WTC11 (cell line): ENCODE measurements at regions not wholly inside any gene's neighbourhood (a gene's known extent, or its start where the extent isn't known, plus 50 kb on each side); places are given as distances from the start of the nearest gene placed in this dataset.

Experiments
- ATAC-seq: fragments of 200-7000 bp; cut with Tn5 transposase; 2 replicates; pipeline ENCODE4 v1.10.0; 2021; ENCODE audit warnings: mild to moderate bottlenecking, moderate library complexity
- CTCF ChIA-PET: fragments of 300-600 bp; sonication (Branson Sonifier 250); formaldehyde crosslinking; loops from one replicate; lab custom pipeline; 2021; ENCODE audit warnings: antibody characterized with exemption; lab: Charles Lee
- POLR2A ChIA-PET: fragments of 350-600 bp; sonication (Branson Sonifier 250); formaldehyde crosslinking; loops from one replicate; lab custom pipeline; 2021; ENCODE audit warnings: antibody characterized with exemption; lab: Charles Lee
- DNase-seq: peaks from one replicate; pipeline ENCODE4 v3.0.0; 2021; ENCODE audit warnings: low spot score
- H3K27ac Mint-ChIP-seq: 2 replicates; pipeline ENCODE4 v1.8.0; 2021; ENCODE audit warnings: mixed read lengths
- H3K27me3 Mint-ChIP-seq: 2 replicates; pipeline ENCODE4 v1.8.0; 2021; ENCODE audit warnings: low read depth, mild to moderate bottlenecking, moderate library complexity, mixed read lengths
- H3K36me3 Mint-ChIP-seq: 2 replicates; pipeline ENCODE4 v1.8.0; 2021; ENCODE audit warnings: mixed read lengths
- H3K4me1 Mint-ChIP-seq: 2 replicates; pipeline ENCODE4 v1.8.0; 2022; ENCODE audit warnings: mixed read lengths
- H3K4me3 Mint-ChIP-seq: 2 replicates; pipeline ENCODE4 v1.8.0; 2021; ENCODE audit warnings: mild to moderate bottlenecking, moderate library complexity, mixed read lengths
- H3K9me3 Mint-ChIP-seq: 2 replicates; pipeline ENCODE4 v1.8.0; 2021; ENCODE audit warnings: mixed read lengths
- CBFB ChIP-seq: sonication (generic); formaldehyde crosslinking; IDR thresholded peaks from 2 replicates; pipeline ENCODE4 v1.8.1; 2022; ENCODE audit warnings: mild to moderate bottlenecking, low read depth, missing genetic modification reagents
- EMX1 ChIP-seq: fragments of 250-450 bp; sonication (Bioruptor Pico); IDR thresholded peaks from 2 replicates; pipeline ENCODE4 v1.8.0; 2021; ENCODE audit warnings: mild to moderate bottlenecking
- JUN ChIP-seq: sonication (generic); formaldehyde crosslinking; IDR thresholded peaks from 2 replicates; pipeline ENCODE4 v1.8.0; 2023; ENCODE audit warnings: mild to moderate bottlenecking, missing genetic modification reagents
- MXD4 ChIP-seq: fragments of 250-450 bp; sonication (Bioruptor Pico); IDR thresholded peaks from 2 replicates; pipeline ENCODE4 v1.8.0; 2021; ENCODE audit warnings: mild to moderate bottlenecking, moderate library complexity, borderline replicate concordance
- MYBL2 ChIP-seq: sonication (generic); formaldehyde crosslinking; IDR thresholded peaks from 2 replicates; pipeline ENCODE4 v1.8.1; 2023; ENCODE audit warnings: mild to moderate bottlenecking, moderate library complexity, missing genetic modification reagents
- NR1H2 ChIP-seq: sonication (generic); formaldehyde crosslinking; IDR thresholded peaks from 2 replicates; pipeline ENCODE4 v1.9.0; 2021; ENCODE audit warnings: mild to moderate bottlenecking, moderate library complexity, missing genetic modification reagents
- OVOL2 ChIP-seq: fragments of 250-450 bp; sonication (Bioruptor Pico); IDR thresholded peaks from 2 replicates; pipeline ENCODE4 v1.9.0; 2021; ENCODE audit warnings: mild to moderate bottlenecking, borderline replicate concordance
- TEAD4 ChIP-seq: sonication (generic); formaldehyde crosslinking; IDR thresholded peaks from 2 replicates; pipeline ENCODE4 v1.8.0; 2022; ENCODE audit warnings: mild to moderate bottlenecking, missing genetic modification reagents
- ZBTB21 ChIP-seq: sonication (generic); formaldehyde crosslinking; IDR thresholded peaks from 2 replicates; pipeline ENCODE4 v1.8.1; 2023; ENCODE audit warnings: mild to moderate bottlenecking, missing genetic modification reagents, borderline replicate concordance
- ZNF138 ChIP-seq: sonication (generic); formaldehyde crosslinking; conservative IDR thresholded peaks from 2 replicates; pipeline ENCODE4 v1.8.1; 2022; ENCODE audit warnings: mild to moderate bottlenecking, moderate library complexity, missing genetic modification reagents
- ZNF263 ChIP-seq: sonication (generic); formaldehyde crosslinking; IDR thresholded peaks from 2 replicates; pipeline ENCODE4 v1.8.1; 2022; ENCODE audit warnings: low read depth, mild to moderate bottlenecking, moderate library complexity, missing genetic modification reagents
- ZNF317 ChIP-seq: sonication (generic); formaldehyde crosslinking; IDR thresholded peaks from 2 replicates; pipeline ENCODE4 v1.8.1; 2023; ENCODE audit warnings: low read depth, mild to moderate bottlenecking, moderate library complexity, missing genetic modification reagents, borderline replicate concordance
- ZNF416 ChIP-seq: fragments of 250-450 bp; sonication (Bioruptor Pico); IDR thresholded peaks from 2 replicates; pipeline ENCODE4 v1.9.0; 2021; ENCODE audit warnings: mild to moderate bottlenecking, inconsistent platforms
- TF ChIP-seq, protein P1 (sequence below): fragments of 250-450 bp; sonication (Bioruptor Pico); IDR thresholded peaks from 2 replicates; pipeline ENCODE4 v2.1.2; 2022; ENCODE audit warnings: mild to moderate bottlenecking, moderate library complexity
- TF ChIP-seq, protein P2 (sequence below): sonication (generic); formaldehyde crosslinking; IDR thresholded peaks from 2 replicates; pipeline ENCODE4 v1.8.0; 2022; ENCODE audit warnings: mild to moderate bottlenecking, missing genetic modification reagents
- TF ChIP-seq, protein P3 (sequence below): sonication (generic); formaldehyde crosslinking; IDR thresholded peaks from 2 replicates; pipeline ENCODE4 v1.8.1; 2022; ENCODE audit warnings: low read depth, mild to moderate bottlenecking, moderate library complexity, missing genetic modification reagents, borderline replicate concordance
- TF ChIP-seq, protein P4 (sequence below): fragments of 250-450 bp; sonication (Bioruptor Pico); IDR thresholded peaks from 2 replicates; pipeline ENCODE4 v1.8.0; 2021; ENCODE audit warnings: mild to moderate bottlenecking
- TF ChIP-seq, protein P5 (sequence below): sonication (generic); formaldehyde crosslinking; IDR thresholded peaks from 2 replicates; pipeline ENCODE4 v1.8.1; 2023; ENCODE audit warnings: mild to moderate bottlenecking, missing genetic modification reagents, moderate library complexity
- TF ChIP-seq, protein P6 (sequence below): sonication (generic); formaldehyde crosslinking; IDR thresholded peaks from 2 replicates; pipeline ENCODE4 v1.8.1; 2023; ENCODE audit warnings: mild to moderate bottlenecking, missing genetic modification reagents
- TF ChIP-seq, protein P7 (sequence below): sonication (generic); formaldehyde crosslinking; IDR thresholded peaks from 2 replicates; pipeline ENCODE4 v1.8.1; 2023; ENCODE audit warnings: mild to moderate bottlenecking, missing genetic modification reagents, moderate library complexity
- TF ChIP-seq, protein P8 (sequence below): sonication (generic); formaldehyde crosslinking; IDR thresholded peaks from 2 replicates; pipeline ENCODE4 v1.8.0; 2023; ENCODE audit warnings: mild to moderate bottlenecking, missing genetic modification reagents
- TF ChIP-seq, protein P9 (sequence below): fragments of 250-450 bp; sonication (Bioruptor Pico); IDR thresholded peaks from 2 replicates; pipeline ENCODE4 v1.9.0; 2021; ENCODE audit warnings: mild to moderate bottlenecking

DNA sequence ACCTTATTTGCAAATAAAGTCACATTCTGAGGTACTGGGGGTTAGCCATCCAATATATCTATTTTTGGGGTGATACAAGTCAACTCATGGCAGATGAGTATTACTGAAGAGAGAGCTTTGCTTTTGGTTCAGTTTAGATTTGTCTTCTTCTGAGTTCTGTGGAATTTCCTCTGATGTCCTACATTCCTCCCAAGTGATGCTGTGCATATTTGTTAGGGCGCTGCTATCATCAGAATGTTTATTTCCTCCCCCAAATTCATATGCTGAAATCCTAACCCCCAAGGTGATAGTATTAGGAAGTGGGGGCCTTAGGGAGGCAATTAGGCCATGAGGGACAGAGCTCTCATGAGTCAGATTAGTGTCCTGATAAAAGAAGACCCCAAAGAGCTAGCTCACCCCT, 96.2 kb upstream of the WLS start:
- no peaks in the 10 kb centered on the region for H3K9me3 Mint-ChIP-seq
- H3K4me1 Mint-ChIP-seq, result no peaks in the 10 kb centered on the region
- H3K36me3 Mint-ChIP-seq, result no peaks in the 10 kb centered on the region
- POLR2A ChIA-PET, result no interaction called here
- H3K27me3 Mint-ChIP-seq, result no peaks in the 10 kb centered on the region; the same call in 1 of the 2 replicates
- DNase-seq (no peak), ATAC-seq (no peak)
- CTCF ChIA-PET, result no interaction called here
- TF ChIP-seq ZNF416 (CRISPR knock-in tag) (no peak), NR1H2 (CRISPR knock-in tag) (no peak), CBFB (CRISPR knock-in tag) (no peak), ZNF317 (CRISPR knock-in tag) (no peak), OVOL2 (CRISPR knock-in tag) (no peak), JUN (no peak)
- TF ChIP-seq, protein P1, sequence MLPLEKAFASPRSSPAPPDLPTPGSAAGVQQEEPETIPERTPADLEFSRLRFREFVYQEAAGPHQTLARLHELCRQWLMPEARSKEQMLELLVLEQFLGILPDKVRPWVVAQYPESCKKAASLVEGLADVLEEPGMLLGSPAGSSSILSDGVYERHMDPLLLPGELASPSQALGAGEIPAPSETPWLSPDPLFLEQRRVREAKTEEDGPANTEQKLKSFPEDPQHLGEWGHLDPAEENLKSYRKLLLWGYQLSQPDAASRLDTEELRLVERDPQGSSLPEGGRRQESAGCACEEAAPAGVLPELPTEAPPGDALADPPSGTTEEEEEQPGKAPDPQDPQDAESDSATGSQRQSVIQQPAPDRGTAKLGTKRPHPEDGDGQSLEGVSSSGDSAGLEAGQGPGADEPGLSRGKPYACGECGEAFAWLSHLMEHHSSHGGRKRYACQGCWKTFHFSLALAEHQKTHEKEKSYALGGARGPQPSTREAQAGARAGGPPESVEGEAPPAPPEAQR (CRISPR knock-in tag), result no peak
- TF ChIP-seq, protein P2, sequence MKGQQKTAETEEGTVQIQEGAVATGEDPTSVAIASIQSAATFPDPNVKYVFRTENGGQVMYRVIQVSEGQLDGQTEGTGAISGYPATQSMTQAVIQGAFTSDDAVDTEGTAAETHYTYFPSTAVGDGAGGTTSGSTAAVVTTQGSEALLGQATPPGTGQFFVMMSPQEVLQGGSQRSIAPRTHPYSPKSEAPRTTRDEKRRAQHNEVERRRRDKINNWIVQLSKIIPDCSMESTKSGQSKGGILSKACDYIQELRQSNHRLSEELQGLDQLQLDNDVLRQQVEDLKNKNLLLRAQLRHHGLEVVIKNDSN (CRISPR knock-in tag), result no peak
- TF ChIP-seq, protein P3, sequence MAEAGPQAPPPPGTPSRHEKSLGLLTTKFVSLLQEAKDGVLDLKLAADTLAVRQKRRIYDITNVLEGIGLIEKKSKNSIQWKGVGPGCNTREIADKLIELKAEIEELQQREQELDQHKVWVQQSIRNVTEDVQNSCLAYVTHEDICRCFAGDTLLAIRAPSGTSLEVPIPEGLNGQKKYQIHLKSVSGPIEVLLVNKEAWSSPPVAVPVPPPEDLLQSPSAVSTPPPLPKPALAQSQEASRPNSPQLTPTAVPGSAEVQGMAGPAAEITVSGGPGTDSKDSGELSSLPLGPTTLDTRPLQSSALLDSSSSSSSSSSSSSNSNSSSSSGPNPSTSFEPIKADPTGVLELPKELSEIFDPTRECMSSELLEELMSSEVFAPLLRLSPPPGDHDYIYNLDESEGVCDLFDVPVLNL, result no peak
- no peak overlapping the region for H3K27ac Mint-ChIP-seq
- H3K4me3 Mint-ChIP-seq, result no peak overlapping the region

DNA sequence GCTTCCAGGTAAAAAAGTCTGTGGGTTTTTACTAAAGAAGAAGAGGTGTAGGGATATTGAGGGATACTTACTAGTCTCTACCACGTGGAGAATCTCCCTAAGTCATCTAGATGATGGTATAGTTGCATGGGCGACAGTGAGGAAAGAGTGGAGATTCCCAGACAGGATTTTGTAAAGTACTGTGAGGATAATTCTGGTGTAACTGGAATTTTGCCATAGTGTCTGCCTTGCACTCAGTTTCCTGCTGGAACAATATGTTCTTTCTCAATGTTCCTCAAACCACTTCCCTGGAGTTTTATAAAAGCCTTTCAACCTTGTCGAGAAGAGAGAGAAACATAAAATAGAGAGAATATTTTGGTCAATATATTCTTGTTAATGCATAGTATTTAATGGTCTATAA, 95.1 kb upstream of the WLS start:
- no peaks in the 10 kb centered on the region for H3K4me1 Mint-ChIP-seq
- no peaks in the 10 kb centered on the region for H3K9me3 Mint-ChIP-seq
- H3K27me3 Mint-ChIP-seq, result no peaks in the 10 kb centered on the region; the same call in 1 of the 2 replicates
- CTCF ChIA-PET, result no interaction called here
- ATAC-seq, result no peak
- POLR2A ChIA-PET, result no interaction called here
- no peaks in the 10 kb centered on the region for H3K36me3 Mint-ChIP-seq
- TF ChIP-seq EMX1 (CRISPR knock-in tag) (no peak), ZNF416 (CRISPR knock-in tag) (no peak), NR1H2 (CRISPR knock-in tag) (no peak)
- TF ChIP-seq, protein P4, sequence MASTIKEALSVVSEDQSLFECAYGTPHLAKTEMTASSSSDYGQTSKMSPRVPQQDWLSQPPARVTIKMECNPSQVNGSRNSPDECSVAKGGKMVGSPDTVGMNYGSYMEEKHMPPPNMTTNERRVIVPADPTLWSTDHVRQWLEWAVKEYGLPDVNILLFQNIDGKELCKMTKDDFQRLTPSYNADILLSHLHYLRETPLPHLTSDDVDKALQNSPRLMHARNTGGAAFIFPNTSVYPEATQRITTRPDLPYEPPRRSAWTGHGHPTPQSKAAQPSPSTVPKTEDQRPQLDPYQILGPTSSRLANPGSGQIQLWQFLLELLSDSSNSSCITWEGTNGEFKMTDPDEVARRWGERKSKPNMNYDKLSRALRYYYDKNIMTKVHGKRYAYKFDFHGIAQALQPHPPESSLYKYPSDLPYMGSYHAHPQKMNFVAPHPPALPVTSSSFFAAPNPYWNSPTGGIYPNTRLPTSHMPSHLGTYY (CRISPR knock-in tag), result no peak
- TF ChIP-seq, protein P5, sequence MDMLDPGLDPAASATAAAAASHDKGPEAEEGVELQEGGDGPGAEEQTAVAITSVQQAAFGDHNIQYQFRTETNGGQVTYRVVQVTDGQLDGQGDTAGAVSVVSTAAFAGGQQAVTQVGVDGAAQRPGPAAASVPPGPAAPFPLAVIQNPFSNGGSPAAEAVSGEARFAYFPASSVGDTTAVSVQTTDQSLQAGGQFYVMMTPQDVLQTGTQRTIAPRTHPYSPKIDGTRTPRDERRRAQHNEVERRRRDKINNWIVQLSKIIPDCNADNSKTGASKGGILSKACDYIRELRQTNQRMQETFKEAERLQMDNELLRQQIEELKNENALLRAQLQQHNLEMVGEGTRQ, result no peak
- TF ChIP-seq, protein P6, sequence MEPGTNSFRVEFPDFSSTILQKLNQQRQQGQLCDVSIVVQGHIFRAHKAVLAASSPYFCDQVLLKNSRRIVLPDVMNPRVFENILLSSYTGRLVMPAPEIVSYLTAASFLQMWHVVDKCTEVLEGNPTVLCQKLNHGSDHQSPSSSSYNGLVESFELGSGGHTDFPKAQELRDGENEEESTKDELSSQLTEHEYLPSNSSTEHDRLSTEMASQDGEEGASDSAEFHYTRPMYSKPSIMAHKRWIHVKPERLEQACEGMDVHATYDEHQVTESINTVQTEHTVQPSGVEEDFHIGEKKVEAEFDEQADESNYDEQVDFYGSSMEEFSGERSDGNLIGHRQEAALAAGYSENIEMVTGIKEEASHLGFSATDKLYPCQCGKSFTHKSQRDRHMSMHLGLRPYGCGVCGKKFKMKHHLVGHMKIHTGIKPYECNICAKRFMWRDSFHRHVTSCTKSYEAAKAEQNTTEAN (CRISPR knock-in tag), result no peak
- DNase-seq, result no peak
- no peak overlapping the region for H3K4me3 Mint-ChIP-seq
- no peak overlapping the region for H3K27ac Mint-ChIP-seq

DNA sequence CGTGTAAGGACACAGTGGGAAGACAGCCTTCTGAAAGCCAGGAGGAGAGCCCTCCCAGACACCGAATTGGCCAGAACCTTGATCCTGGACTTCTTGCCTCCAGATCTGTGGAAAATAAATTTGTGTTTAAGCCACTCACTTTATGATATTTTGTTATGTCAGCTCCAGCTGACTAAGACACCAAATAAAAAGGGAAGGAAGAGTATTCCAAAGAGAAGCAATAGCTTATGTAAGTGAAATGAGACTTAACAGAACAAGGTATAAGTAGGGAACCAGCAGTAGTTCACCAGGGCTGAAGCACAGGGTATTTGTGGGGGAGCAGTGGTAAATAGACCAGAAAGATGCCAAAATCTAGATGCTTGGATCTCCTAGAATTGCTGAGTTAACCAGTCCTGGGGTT, 94.2 kb upstream of the WLS start:
- ChIA-PET CTCF (no interaction called here), POLR2A (no interaction called here)
- Mint-ChIP-seq H3K27ac (no peak overlapping the region), H3K4me3 (no peak overlapping the region), H3K9me3 (no peaks in the 10 kb centered on the region), H3K4me1 (no peaks in the 10 kb centered on the region), H3K27me3 (no peaks in the 10 kb centered on the region; the same call in 1 of the 2 replicates), H3K36me3 (no peaks in the 10 kb centered on the region)
- TF ChIP-seq MXD4 (CRISPR knock-in tag) (no peak), TEAD4 (CRISPR knock-in tag) (no peak), ZNF263 (CRISPR knock-in tag) (no peak), MYBL2 (CRISPR knock-in tag) (no peak), ZNF138 (CRISPR knock-in tag) (no peak), ZBTB21 (CRISPR knock-in tag) (no peak)
- TF ChIP-seq, protein P7, sequence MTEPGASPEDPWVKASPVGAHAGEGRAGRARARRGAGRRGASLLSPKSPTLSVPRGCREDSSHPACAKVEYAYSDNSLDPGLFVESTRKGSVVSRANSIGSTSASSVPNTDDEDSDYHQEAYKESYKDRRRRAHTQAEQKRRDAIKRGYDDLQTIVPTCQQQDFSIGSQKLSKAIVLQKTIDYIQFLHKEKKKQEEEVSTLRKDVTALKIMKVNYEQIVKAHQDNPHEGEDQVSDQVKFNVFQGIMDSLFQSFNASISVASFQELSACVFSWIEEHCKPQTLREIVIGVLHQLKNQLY, result no peak
- TF ChIP-seq, protein P8, sequence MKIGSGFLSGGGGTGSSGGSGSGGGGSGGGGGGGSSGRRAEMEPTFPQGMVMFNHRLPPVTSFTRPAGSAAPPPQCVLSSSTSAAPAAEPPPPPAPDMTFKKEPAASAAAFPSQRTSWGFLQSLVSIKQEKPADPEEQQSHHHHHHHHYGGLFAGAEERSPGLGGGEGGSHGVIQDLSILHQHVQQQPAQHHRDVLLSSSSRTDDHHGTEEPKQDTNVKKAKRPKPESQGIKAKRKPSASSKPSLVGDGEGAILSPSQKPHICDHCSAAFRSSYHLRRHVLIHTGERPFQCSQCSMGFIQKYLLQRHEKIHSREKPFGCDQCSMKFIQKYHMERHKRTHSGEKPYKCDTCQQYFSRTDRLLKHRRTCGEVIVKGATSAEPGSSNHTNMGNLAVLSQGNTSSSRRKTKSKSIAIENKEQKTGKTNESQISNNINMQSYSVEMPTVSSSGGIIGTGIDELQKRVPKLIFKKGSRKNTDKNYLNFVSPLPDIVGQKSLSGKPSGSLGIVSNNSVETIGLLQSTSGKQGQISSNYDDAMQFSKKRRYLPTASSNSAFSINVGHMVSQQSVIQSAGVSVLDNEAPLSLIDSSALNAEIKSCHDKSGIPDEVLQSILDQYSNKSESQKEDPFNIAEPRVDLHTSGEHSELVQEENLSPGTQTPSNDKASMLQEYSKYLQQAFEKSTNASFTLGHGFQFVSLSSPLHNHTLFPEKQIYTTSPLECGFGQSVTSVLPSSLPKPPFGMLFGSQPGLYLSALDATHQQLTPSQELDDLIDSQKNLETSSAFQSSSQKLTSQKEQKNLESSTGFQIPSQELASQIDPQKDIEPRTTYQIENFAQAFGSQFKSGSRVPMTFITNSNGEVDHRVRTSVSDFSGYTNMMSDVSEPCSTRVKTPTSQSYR (CRISPR knock-in tag), result no peak
- TF ChIP-seq, protein P9, sequence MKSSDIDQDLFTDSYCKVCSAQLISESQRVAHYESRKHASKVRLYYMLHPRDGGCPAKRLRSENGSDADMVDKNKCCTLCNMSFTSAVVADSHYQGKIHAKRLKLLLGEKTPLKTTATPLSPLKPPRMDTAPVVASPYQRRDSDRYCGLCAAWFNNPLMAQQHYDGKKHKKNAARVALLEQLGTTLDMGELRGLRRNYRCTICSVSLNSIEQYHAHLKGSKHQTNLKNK (CRISPR knock-in tag), result no peak
- ATAC-seq, result no peak
- DNase-seq, result no peak
